ENCODE measurements at regions not wholly inside any gene's neighbourhood (a gene's known extent, or its start where the extent isn't known, plus 50 kb on each side); places are given as distances from the start of the nearest gene placed in this dataset.

GRCh38 chrX:15914486-15914885 is 59.9 kb upstream of the AP1S2 start:
- DNase-seq, result peak; percentile 86

- DNase-seq, result peak; percentile 66
Measured at GRCh38 chrX:15913146-15913545, 58.5 kb upstream of the AP1S2 start.

GRCh38 chrX:15911734-15912550 is 57.3 kb upstream of the AP1S2 start:
- peak; percentile 7 for DNase-seq

GRCh38 chrX:15909605-15910004 is 55.0 kb upstream of the AP1S2 start:
- no peak for DNase-seq

- DNase-seq, result no peak
Measured at GRCh38 chrX:15908603-15909290, 54.1 kb upstream of the AP1S2 start.

GRCh38 chrX:15906041-15906943 is 51.7 kb upstream of the AP1S2 start:
- DNase-seq, result no peak

Measured in NCI-H69 (cell line).